Stimulated activated CD4-positive, alpha-beta T cell treated with anti-CD3 and anti-CD28 coated beads, TNF-alpha, amount 100 ng/mL, for 24 hours (primary cell): ENCODE measurements at regions not wholly inside any gene's neighbourhood (a gene's known extent, or its start where the extent isn't known, plus 50 kb on each side); places are given as distances from the start of the nearest gene placed in this dataset.

Source experiments
- DNase-seq, 3 experiments: peaks; one replicate each; pipeline ENCODE4 v3.0.0-alpha.2; 2020; ENCODE audit warnings: low read depth in 3 of 3

DNA sequence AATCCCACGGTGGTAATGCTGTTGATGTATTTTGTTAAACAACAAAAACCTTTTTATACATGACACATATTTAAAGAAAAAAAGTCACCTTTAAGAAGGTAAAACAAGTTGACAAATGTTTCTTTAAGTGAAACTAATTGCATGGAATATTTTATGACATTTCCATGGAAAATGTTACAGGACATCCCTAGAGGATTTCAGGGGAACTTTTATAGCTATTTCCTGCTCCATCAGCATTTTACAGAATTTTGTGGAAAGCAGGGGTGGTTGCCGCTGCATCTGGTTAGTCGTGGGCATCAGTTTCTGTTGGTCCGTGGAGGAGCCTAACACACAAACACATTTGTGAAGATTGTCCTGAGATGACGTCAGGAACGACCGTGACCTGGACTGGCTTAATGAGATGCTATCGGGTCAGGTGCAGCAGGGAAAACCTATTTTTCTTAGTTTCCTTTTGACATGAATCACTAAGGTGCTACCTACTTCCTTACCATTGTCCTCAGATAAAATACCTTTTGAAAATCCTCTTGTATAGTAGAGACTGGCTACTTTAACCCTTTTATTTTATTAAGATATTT, 305.1 kb downstream of the MAP2K6 start:
- no peak for DNase-seq

DNA sequence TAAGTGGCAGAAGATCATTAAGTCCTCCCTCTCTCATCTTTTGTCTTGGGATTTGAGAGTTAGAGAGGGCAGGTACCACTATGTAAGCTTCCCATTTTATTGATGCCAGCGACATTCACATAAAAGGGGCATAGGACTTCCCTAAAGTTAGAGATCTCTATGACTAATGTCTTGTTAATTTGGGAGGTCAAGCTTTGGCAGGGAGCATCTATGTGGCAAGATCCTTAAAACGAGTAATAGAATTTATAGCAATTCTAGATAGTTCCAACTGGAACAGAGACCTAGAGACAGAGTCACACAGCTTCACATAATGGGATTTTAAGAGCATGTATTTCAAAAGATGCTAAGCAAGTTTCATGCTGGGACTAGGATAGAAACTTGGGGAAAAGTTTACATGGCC, 308.0 kb downstream of the MAP2K6 start:
- no peak for DNase-seq

DNA sequence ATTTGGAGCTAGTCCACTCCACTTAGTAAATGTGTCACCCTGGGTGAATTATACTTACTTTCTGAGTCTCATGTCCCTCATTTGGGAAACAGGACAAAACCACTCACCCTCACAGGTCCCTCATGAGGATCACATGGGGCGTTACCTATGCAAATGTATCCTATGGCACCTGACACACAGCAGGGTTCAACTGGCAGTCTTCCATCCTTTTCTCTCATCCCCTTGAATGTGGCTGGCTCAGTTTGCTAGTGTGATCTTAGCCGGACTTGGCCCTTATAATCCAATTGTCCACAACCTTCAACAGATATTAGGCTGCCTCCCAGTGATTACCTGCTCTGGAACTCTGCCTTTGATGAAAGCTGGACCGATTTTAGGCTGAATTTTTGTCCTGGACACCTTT, 308.8 kb downstream of the MAP2K6 start:
- no peak for DNase-seq

DNA sequence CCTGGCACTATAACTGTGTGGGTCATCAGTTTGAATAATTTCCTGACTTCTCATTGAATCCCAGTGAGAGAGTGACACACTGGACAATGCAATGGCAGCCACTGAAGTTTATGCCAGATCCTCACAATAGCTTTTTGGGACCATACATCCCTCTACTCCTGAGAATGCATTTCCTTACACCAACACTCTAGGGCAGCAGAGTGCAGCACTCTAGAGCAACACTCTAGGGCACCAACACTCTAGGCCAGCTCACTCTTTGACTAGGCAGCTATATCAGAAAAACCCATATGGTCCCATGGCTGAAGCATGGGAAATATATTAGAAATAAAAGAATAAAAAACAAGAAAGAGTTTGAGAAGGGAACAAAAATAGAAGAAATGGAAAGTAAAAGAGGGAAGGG, 309.2 kb downstream of the MAP2K6 start:
- DNase-seq: no peak

DNA sequence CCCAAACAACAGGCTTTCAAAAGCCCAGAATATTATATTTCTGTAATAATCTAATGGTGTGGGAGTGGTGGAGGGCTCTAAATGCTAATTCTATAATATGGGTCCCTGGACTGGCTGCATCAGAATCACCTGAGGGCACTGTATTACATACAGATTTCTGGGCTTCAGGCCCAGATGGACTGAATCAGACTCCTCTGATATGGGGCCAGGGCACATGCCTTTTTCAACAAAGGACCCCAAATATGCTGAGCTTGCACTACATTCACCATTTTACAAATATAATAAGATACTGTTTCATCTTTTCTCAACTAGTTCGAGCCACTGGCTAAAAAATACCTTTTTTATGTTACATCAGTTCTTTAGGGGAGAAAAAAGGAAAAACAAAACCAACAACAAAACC, 309.7 kb downstream of the MAP2K6 start:
- no peak for DNase-seq

DNA sequence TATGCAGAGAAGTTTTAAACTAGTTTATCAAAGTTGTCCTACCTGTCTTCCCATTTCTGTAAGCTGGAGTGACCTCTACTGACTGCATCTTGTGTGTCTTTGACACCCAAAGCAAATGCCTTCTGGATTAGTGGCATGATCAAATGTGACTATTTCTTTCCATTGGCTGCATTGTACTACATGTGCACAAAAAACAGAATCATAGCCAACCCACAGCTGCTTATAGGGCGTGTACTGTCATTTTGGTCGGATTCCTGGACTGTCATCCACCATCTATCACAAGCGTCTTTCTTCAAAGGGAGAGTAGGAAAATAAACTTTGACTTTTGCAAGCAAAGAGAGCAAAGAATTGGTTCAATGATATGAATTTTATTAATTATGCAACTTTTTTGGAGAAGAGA, 310.6 kb downstream of the MAP2K6 start:
- DNase-seq: no peak

DNA sequence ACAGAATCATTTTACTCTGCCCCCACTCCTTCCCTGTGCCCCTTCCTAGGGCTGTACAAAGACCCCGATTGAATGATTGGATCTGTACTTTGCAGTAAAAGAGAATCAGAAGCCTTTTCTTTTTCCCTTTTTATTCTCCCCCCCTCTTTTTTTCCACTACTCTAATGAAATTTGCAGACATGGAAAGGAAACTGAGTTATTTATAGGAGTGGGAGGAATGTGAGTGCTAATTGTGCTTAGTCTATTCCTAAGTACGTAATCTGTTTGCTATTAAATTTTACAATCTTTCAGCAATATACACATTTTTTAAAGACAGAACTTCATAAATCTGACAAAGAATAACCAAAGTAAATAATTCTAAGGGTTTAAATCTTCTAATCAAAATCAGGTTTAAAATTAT, 314.3 kb downstream of the MAP2K6 start:
- no peak for DNase-seq

DNA sequence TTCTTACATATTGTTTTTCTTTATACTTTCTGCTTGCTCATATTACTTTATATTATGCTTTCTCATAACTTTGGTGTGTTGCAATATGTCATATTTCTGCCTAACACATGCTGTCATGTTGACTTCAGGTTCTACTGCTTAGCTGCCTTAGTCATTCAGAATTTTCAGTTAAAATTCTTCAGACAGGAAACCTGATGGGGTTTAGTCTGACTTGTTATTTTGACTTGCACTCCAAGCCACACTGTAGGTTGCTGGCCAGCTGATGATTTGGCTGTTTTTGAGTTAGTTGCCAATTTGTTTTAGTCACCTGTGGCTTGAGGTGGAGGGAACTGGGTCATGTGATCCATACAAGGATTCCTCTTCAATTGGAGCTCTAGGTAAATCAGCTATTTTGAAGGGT, 315.4 kb downstream of the MAP2K6 start:
- no peak for DNase-seq

DNA sequence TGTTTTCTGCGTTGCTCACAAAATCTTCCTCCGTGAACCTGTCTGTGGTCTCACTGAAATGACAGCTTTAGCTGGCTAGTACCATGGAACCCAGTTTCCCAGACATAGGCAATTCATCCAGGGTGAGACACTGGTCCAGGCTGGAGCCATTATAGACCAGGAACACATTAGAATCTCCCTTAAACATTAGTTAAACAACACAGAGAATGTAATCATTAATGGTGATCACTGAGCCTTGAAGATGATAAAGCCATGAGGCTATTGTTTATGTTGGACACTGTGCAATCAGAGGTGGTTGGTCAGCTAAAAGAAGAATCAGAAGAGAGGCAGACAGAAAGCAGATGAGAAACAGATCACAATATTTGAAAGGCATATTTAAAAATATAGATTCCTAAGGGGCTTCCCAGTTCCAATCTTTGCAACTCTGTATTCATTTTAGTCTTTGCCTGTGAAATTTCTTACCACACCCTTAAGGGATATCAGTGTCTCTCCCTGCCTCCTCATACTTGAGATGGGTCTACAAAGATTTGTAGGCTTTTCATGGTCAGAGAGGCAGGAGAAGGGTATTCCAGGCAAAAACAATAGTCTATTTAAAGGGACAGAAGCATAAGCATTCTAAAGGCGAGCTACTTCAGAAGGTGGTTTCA, 317.9 kb downstream of the MAP2K6 start:
- no peak for DNase-seq

DNA sequence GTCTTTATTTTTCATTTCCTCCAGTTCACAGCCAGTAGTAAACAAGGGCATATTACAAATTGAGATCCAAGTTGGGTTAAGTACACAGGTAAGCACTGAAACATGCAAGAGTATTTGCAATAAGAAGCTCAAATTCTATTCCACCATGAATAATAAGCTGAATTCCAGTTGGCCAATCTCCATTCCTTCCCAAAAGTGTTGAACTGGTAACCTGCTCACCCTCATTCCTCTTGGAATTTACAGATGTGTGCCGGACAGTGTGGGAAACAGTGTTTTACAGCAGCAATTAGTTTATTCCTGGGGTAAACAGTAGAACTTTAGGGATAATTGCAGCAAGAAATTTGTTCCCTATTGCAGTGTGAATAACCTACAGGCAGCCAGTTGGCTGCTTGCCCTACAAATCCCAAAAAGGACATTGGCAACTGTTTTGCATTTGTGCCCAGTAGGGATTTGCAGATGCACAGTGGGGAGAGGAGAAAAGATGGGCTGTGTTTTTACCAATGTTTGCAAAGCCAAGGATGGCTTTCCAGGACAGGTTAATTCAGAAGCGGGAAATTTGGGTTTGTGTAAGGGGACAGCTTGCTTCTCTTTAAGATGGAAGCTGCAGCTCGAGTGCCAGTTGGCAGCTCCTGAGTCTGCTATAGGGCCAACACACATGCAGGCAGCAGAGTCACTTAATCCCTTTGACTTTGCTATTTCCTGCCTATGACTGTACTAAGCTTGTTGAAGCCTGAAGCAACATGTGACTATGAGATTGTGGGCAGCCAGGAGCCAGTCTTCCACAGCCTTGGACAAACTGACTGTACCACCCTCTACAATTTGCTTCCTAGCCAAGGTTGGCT, 318.9 kb downstream of the MAP2K6 start:
- DNase-seq: no peak

DNA sequence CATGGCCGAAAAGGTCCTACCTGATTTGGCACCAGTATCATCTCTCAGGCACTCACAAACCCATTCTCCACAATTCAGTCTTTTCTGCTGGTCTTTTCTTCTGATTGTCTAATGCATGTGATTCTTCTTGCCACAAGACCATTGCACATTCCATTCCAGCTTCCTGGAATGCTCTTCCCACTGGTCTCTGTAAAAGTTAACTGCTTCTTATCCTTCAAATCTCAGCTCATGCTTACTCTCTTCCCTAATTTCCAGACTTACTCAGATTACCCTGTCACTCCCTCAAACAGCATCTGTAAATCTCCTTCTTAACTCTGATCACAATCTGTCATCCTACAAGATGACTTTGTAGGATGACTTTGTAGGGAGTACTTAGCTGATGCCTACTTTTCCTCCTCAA, 320.2 kb downstream of the MAP2K6 start:
- DNase-seq: no peak

DNA sequence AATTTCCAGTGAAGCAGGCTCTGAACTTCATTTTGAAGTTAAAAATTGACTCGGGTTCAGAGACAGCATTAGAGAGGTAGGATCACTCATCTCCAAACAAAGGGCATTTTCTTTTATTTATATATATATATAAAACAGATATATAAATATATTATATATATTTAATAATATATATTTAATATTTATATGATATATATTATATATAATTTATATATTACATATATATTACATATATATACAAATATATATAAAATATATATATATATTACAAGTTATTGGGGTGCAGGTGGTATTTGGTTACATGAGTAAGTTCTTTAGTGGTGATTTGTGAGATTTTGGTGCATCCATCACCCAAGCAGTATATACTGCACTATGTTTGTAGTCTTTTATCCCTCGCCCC, 320.8 kb downstream of the MAP2K6 start:
- no peak for DNase-seq

DNA sequence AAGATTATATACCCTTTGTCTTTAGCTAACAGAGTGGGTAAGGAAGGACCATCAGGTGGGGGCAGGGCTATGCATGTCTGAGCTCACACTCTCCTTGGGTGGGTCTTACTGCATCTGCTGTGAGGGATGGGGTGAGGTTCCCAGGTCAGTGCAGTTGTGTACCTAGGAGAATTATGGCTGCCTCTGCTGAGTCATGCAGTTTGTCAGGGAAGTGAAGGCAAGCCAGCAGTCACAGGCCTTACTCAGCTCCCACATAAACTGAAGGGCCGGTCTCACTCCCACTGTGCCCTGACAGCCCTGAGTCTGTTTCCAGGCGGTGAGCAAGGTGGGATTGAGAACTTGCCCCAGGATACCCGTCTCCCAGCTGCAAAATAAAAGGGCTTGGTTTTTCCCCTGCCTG, 328.6 kb downstream of the MAP2K6 start:
- DNase-seq: no peak

DNA sequence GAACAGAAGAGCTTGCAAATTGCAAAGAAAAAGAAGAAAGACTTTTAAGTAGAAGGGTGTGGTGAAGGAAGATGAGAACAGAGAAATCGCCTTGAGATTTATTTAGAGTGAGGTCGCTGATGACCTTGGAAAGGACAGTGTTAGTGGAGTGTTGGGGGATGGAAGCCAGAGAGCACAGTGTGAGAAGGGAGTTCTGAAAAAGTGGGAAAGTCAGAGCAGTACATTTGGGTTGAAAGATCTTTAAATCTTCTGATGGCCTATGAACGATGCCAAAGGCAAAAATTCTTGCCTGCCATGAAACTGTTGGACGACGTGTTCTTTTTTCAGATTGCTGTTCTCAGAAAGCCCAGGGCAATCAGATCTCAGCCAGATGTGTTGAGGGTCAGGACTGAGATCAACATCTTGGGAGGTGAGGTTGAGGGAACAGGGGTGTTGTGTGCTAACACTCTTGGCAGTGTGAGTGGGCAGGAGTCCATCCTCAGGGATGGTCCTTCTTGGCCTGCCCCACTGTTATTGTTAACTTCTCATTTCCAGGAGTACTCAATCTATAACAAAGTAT, 330.1 kb downstream of the MAP2K6 start:
- DNase-seq: no peak

DNA sequence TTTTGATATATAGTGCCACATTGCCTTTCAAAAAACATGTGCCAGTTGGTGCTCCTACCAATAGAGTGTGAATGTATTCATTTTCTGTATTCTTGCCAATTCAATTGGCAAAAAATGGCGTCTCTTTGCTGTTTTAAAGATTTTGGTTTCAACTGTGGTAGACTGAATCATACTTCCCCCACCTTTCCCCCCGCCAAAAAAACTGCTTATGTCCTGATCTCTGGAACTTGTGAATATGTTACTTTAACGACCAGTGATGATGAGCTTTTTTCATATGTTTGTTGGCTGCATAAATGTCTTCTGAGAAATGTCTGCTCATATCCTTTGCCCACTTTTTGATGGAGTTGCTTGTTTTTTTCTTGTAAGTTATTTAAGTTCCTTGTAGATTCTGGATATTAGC, 325.1 kb upstream of the KCNJ16 start:
- DNase-seq: no peak

DNA sequence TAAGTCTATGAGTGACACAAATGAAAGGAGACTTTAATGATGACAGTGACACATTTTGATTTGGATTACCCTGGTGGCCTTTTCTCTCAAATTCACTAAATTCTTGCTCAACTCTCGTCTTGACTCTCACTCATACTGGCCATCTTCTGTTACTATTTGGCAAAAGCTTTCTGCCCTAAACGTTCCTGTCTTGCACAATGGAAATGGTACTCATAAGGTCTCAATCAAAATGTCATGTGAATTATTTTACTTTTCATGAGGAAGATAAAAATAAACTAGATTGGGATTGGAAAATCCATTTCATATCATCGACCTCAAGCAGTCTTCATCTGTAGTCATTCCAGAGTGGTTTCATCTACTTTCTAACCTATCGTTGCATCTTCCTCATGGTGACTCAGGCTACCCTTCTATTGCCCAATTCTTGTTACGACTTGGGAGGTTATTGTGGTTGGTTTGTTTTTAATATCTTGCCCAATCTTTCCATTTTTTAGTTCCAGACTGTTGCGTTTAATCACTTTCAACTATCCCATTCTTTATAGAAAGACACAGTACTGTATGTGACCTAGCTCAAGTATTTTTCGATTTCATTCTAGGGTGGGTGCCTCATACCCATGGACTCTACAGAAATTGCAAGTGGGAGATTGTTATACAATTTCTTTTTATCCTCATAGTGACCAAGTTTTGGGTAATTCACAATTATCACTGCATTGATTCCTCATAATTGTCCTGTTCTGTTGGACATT, 317.2 kb upstream of the KCNJ16 start:
- no peak for DNase-seq

DNA sequence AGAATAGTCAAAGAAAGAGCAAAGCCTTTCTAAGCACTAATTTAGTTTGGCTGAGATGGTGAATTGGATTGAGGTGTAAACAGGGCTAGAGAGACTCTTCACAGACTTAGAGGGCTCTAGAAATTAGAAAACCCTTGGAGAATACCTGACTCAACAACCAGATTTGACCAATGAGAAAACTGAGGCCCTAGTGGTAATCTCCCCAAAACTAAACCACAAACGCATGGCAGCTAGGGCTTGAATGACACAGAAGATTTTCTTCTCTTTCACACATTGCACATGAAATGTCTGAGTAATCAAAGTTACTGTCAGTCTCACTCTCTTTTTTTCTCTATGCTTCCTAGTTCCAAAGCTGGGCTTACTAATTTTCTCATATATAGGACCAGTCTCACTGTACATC, 314.5 kb upstream of the KCNJ16 start:
- DNase-seq: no peak

DNA sequence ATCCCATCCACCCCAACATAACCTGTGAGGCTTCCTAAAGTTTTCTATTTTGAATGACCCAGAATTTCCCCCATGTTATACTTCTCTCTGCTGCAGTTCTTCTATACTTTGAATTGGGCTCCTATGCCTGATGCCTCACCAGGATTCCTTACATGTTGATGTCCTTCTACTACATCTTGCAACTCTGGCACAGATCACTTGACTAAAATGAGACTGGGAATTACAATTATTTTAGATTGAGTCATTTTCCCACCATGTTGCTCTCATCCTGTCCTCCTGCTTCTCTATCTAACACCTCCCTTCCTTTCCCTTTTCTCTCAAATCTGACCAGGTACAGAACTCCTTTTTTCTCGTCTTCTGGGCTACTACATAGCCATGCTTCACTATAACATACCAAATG, 314.0 kb upstream of the KCNJ16 start:
- no peak for DNase-seq

DNA sequence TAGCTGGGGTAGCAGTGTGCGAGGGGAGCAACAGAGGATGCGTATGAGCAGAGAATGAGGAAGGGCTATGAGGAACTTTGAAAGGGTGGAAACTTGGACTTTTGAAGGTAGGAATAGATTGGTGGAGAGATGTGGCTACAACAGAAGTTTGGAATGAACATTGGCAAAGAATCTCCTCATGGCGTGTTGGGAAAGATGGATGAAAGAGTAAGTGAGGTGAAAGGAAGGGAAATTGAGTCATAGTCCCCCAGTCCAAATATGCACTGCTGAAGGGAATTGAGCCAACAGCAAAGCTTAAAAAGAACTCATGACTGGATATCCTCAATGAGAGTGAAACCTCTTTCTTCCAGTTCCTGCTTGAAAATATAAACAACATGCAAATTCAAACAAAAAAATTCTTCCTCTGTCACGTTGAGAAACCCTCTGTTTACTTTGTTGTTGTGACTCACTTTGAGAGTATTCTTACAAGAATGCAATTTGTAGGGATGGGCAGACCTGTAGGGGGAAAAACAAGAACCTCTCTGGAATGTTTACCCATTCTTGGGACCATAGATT, 313.2 kb upstream of the KCNJ16 start:
- DNase-seq: no peak

DNA sequence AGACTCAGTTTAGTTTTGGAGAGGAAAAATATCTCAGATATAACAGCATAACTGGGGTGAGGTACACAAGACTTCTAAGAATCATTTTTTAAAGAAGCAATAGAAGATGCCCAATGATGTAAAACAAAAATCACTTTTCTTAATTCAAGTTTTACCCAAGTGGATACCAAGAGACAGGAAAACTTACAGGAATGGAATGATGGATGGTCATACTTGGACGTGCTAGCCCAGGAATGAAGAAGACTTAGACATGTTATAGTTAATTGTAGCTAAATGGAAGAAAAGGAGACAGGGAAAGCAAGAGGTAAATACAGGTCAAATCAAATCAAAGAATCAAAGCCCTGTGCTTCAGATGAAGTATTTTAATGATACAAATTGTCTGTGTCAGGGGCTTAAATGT, 312.7 kb upstream of the KCNJ16 start:
- no peak for DNase-seq

DNA sequence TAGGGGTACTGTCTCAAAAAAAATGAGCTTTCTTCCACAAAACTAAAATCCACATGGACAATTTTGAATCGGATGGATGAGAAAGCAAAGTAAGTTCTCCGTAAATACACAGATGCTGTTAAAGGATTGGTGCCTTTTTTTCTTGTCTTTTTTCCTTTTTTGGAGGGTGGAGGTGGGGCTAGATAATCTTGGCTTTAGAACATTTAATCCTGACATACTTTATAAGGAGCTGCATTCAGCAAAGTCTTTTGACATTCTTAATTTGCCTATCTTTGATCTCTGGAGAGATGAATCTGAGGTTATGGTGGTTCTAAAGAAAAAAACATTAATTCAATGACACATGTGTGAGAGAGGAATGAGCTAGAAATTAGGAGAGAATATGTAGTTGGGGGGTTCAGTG, 312.3 kb upstream of the KCNJ16 start:
- DNase-seq: no peak

DNA sequence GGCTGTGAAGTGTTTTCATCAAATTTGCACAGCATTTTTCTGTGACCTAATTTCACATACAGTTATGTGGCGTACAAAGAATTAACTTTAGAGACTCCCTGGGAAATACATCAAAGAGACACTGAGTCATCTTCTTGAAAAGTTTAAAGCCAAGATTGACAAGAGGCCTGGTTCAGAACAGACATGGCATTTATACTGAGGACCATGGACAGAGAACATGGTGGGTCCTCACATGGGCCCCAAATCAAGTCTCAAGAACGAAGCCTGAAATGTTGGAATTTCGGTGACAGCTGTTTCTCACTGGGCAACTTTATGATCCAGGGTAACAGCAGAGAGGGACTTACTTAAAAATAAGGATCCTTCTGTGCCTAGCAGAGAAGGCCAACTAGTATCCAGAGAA, 311.5 kb upstream of the KCNJ16 start:
- no peak for DNase-seq
